M059J (cell line): ENCODE measurements at regions not wholly inside any gene's neighbourhood (a gene's known extent, or its start where the extent isn't known, plus 50 kb on each side); places are given as distances from the start of the nearest gene placed in this dataset.
"Not testable (repeated sequence)": the region's sequence is repeated elsewhere in the genome, so short reads cannot be mapped to it uniquely, and the experiment has no call there.

ENCODE experiments used
- DNase-seq: peaks from one replicate; pipeline ENCODE4 v3.0.0-alpha.2; 2012; ENCODE audit warnings: low read depth

DNA sequence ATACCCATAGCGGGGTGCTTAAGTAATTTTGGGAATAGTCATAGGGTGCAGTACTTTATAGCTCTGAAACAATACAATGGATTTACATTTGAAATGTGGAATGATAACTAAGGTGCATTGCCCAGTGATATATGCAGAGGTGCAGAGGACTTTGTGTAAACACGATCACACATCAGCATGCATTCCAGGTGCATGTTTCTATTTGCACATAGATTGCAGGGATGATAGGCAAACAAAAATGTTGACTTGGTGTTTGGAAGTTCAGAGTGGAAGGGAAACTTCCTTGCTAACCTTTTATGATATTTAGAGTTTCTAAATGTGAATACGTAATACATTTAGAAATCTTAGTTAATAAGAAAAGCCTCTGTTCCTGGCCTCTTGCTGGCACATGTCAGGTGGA lies 941.5 kb downstream of the TUBA3C start:
- DNase-seq, result not testable (repeated sequence)

DNA sequence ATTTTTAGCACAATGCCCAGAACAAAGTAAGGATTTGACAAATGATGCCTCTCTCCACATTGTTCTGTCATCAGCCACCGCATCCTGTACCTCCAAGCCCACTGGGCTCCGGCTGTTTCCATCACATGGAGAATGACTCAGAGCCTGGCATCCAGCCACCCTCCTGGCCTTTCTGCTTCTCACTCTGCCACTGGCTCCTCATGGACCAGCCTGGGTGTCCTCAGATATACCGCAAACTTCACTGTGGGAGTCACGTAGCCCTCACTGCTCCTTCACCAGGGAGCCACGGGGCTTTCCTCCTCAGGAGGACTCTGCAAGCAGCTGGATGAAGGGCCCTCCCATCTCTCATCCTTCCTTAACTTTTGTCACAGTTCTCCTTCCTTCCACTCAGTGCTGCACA lies 943.0 kb downstream of the TUBA3C start:
- not testable (repeated sequence) for DNase-seq

DNA sequence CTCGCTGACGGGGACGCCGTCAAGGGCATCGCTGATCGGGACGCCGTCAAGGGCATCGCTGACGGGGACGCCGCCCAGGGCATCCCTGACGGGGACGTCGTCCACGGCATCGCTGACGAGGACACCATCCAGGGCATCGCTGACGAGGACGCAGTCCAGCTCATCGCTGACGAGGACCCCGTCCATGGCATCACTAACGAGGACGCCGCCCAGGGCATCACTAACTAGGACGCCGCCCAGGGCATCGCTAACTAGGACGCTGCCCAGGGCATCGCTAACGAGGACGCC lies 945.2 kb downstream of the TUBA3C start:
- DNase-seq, result no peak

DNA sequence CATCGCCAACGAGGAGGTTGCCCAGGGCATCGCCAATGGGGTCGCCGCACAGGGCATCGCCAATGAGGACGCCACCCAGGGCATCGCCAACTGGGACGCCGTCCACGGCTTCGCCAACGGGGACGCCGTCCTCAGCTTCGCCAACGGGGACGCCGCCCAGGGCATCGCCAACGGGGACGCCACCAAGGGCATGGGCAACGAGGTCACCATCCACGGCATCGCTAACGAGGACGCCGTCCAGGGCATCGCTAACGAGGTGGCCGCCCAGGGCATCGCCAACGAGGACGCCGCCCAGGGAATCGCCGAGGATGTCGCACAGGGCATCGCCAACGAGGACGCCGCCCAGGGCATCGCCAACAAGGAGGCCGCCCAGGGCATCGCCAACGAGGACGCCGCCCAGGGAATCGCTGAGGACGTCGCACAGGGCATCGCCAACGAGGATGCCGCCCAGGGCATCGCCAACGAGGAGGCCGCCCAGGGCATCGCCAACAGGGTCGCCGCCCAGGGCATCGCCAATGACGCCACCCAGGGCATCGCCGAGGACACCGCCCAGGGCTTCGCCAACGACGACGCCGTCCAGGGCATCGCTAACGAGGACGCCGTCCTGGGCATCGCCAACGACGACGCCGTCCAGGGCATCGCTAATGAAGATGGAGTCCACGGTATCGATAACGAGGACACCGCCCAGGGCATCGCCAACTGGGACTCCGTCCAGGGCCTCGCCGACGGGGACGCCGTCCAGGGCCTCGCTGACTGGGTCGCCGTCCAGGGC lies 945.7 kb downstream of the TUBA3C start:
- no peak for DNase-seq

DNA sequence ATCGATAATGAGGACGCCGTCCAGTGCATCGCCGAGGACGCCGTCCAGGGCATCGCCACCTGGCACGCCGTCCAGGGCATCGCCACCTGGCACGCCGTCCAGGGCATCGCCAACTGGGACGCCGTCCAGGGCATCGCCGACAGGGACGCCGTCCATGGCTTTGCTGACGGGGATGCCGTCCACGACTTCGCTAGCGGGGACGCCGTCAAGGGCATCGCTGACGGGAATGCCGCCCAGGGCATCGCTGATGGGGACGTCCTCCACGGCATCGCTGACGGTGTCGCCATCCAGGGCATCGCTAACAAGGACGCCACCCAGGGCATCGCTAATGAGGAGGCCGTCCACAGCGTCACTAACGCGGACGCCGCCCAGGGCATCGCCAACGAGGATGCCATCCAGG lies 946.5 kb downstream of the TUBA3C start:
- DNase-seq, result no peak

DNA sequence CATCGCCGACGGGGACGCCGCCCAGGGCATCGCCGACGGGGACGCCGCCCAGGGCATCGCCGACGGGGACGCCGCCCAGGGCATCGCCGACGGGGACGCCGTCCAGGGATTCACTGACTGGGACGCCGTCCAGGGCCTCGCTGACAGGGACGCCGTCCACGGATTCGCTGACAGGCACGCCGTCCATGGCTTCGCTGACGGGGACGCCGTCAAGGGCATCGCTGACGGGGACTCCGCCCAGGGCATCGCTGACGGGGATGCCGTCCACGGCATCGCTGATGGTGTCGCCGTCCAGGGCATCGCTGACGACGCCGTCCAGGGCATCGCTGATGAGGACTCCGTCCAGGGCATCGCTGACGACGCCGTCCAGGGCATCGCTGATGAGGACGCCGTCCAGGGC lies 947.2 kb downstream of the TUBA3C start:
- DNase-seq, result not testable (repeated sequence)

DNA sequence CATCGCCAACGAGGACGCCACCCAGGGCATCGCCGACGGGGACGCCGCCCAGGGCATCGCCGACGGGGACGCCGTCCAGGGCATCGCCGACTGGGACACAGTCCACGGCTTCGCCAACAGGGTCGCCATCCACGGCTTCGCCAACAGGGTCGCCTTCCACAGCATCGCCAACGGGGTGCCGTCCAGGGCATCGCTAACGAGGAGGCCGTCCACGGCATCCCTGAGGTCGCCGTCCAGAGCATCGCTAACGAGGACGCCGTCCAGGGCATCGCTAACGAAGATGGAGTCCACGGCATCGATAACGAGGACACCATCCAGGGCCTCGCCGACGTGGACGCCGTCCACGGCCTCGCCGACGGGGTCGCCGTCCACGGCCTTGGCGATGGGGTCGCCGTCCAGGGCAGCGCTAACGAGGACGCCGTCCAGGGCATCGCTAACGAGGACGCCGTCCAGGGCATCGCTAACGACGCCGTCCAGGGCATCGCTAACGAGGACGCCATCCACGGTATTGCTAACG lies 947.8 kb downstream of the TUBA3C start:
- no peak for DNase-seq

DNA sequence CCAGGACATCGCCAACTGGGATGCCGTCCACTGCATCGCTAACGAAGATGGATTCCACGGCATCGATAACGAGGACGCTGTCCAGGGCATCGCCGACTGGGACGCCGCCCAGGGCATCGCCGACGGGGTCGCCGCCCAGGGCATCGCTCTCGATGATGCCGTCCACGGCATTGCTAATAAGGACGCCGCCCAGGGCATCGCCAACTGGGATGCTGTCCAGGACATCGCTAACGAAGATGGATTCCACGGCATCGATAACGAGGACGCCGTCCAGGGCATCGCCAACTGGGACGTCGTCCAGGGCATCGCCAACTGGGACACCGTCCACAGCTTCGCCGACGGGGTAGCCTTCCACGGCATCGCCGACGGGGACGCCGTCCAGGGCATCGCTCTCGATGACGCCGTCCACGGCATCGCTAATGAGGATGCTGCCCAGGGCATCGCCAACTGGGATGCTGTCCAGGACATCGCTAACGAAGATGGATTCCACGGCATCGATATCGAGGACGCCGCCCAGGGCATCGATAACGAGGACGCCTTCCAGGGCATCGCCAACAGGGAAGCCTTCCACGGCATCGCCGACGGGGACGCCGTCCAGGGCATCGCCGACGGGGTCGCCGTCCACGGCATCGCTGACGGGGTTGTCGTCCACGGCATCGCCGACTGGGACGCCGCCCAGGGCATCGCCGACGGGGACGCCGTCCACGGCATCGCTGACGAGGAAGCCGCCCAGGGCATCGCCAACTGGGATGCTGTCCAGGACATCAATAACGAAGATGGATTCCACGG lies 948.4 kb downstream of the TUBA3C start:
- DNase-seq, result no peak

DNA sequence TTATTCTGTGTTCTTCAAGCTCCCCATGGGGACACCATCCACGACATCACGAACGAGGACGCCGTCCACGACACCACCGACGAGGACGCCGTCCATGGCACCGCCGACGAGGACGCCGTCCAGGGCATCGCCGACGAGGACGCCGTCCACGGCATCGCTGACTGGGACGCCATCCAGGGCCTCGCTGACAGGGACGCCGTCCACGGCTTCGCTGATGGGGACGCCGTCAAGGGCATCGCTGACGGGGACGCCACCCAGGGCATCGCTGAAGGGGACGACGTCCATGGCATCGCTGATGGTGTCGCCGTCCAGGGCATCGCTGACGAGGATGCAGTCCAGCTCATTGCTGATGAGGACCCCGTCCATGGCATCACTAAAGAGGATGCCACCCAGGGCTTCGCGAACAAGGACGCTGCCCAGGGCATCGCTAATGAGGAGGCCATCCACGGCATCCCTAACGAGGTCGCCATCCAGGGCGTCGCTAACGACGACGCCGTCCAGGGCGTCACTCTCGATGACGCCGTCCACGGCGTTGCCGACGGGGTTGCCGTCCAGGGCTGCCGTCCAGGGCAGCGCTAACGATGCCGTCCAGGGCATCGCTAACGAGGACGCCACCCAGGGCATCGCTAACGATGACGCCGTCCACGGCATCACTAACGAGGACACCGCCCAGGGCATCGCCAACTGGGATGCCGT lies 949.2 kb downstream of the TUBA3C start:
- DNase-seq, result no peak

DNA sequence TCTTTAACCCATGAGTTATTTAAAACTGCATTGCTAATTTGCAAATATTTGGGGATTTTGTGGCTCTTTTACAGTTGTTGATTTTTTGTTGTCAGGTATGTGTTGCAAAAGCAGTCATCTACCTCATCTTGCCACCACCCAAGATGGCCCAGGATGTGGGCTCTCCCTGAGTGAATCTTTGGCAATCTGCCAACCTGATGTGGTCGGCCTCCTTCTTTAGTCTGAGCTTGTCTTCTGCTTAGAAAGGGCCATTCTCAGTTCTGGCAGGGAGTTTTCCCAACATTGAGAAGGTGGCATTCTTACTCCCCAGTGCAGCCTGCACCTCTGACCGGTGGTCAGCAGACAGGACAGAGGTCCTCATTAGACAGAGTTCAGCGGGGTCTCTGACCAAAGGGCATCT lies 957.2 kb downstream of the TUBA3C start:
- not testable (repeated sequence) for DNase-seq

DNA sequence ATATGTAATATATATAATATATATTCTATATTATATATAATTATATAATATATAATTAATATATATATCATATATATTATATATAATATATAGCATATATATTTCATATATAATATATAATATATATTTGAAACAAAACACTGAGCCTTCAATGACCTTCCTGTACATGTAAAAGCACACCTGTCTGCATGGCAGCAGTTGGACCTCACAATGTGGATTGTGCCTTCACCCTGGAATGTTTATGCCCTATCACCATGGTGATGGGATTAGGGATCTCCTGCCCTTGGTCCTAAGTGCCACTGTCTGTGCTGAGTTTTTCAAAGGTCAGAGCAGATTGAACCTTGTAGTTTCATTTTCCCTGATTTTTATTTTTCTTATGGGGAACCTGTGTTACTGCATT lies 966.9 kb downstream of the TUBA3C start:
- DNase-seq, result not testable (repeated sequence)

DNA sequence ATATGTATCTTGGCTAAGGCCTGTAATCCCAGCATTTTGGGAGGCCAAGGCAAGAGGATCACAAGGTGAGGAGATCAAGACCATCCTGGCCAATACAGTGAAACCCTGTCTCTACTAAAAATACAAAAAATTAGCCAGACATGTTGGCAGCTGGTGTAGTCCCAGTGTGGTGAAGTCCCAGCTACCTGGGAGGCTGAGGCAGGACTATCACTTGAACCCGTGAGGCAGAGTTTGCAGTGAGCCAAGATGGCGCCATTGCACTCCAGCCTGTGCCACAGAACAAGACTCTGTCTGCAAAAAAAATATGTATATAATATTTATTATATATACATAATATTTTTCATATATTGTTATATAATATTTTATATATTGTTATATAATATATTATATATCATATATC lies 968.1 kb downstream of the TUBA3C start:
- not testable (repeated sequence) for DNase-seq

DNA sequence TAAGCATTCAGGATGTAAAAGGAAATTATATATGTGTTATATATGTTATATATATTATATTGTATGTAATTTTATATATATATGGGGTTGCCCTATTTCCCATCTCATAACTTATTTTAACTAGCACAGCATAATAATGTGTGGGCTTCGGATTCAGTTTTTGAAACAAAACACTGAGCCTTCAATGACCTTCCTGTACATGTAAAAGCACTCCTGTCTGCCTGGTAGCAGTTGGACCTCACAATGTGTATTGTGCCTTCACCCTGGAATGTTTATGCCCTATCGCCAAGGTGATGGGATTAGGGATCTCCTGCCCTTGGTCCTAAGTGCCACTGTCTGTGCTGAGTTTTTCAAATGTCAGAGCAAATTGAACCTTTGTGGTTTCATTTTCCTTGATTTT lies 968.8 kb downstream of the TUBA3C start:
- DNase-seq, result no peak

DNA sequence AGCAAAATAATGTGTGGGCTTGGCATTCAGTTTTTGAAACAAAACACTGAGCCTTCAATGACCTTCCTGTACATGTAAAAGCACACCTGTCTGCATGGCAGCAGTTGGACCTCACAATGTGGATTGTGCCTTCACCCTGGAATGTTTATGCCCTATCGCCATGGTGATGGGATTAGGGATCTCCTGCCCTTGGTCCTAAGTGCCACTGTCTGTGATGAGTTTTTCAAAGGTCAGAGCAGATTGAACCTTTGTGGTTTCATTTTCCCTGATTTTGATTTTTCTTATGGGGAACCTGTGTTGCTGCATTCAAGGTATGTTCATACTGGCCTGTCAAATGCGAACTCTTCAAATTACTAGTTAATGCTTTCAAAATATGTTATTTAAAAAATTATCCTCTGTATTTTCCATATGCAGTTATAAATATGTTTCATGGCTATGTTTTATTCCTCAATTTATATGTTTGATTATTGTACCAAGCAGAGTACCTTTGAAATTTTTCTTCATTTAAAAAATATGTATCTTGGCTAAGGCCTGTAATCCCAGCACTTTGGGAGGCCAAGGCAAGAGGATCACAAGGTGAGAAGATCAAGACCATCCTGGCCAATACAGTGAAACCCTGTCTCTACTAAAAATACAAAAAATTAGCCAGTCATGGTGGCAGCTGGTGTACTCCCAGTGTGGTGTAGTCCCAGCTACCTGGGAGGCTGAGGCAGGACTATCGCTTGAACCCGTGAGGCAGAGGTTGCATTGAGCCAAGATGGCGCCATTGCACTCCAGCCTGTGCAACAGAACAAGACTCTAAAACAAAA lies 969.7 kb downstream of the TUBA3C start:
- not testable (repeated sequence) for DNase-seq

DNA sequence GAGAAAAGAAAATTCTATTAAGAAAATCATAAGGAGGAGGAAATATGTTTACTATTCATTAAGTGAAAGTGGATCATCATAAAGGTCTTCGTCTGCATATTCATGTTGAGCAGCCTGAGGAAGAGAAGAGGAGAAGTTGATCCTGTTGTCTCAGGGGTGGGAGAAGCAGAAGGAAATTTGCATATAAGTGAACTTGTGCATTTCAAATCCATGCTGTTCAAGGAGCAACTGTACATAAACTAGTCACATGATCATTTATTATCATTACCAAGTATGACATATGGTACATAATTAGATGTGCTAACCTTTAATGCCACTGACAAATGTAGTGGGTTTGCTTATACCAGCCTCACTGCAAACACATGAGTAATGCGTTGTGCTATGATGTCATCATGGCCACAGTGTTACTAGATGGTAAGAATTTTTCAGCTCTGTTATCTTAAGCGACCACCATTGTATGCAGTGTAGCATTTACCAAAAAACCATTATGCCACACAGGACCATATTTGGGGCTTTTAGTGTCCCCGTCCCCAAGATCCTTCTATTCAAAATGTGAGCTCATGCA lies 976.9 kb downstream of the TUBA3C start:
- DNase-seq, result not testable (repeated sequence)

DNA sequence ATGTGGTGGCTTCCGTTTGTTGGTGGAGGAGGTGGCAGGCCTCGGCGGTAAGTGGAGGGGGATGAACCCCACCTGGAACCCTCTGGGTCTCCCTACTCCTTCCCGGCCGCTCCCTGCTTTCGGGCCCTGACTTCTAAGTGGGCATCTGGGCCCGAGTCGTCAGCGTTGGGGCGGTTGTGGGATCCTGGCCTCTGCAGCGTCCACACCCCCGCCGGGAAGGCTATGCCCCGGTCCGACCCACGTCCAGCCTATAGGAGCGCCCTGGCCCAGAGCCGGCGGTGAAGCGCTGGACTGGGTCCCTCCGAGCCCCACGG lies 986.3 kb downstream of the TUBA3C start:
- not testable (repeated sequence) for DNase-seq

DNA sequence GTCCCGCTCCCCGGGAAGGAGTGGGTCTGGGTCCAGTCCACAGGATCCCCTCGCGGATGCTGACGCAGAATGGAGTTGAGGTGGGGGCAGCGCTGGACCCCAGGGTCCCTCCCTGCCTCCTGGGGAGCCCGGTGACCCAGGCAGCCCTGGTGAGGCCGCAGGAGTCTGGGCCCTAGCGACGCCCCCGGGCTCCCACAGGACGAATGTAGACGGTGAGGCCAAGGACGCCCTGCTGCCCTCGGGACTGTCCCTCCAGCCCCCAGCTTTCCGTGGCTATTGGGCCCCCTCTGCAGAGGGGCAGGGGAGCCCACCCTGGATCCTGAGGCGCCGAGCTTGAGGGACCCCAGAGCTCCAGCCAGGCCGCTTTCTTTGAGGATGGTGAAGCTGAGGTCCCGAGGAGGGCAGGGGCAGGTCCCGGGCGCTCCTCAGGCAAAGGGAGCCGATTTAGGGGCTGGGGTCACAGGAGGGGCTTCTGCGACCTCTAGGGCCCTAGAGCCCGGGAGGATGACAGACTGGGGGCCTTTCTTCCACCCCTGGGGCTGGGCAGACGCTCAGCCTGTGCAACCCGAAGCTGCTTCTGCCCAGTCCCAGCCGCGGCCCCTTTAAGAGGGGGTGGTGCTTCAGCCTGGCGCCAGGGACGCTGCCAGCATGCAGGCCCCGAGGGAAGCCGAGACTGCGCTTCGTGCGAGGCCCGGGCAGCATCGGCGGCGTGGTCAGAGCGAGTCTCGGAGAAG lies 986.8 kb downstream of the TUBA3C start:
- DNase-seq, result not testable (repeated sequence)

DNA sequence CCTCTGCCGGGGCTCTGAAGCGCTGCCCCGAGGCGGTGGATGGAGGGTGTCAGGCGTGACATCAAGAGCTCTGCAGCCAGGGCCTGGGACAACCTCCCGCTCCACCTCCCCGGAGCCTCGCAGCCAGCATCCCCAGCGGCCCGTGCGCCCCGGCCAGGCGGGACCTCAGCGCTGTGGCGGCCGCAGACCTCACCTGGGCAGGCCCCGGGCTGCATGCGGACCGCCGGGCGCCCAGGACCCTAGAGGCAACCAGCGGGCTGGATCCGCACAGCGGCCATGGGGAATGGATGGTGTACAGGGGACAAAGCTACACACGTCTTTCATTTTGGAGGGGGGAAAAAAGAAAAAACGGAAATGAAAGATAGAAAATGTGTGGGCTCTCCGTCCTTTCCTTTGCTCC lies 987.5 kb downstream of the TUBA3C start:
- DNase-seq, result not testable (repeated sequence)
